Ovary (tissue), 3 donors: ENCODE measurements at regions not wholly inside any gene's neighbourhood (a gene's known extent, or its start where the extent isn't known, plus 50 kb on each side); places are given as distances from the start of the nearest gene placed in this dataset.

Experiments used
- CTCF ChIP-seq, 3 donors: fragments of 450-650 bp in 2 of 3; fragments of 200-600 bp in 1 of 3; IDR thresholded peaks; one replicate each; pipeline versions ENCODE4 v1.5.1 to v1.8.0; 2016 to 2022; ENCODE audit warnings: antibody characterized with exemption in 3 of 3, mild to moderate bottlenecking in 1 of 3
- EP300 ChIP-seq: sonication (generic); formaldehyde crosslinking; IDR thresholded peaks from one replicate; pipeline ENCODE4 v1.6.1; 2017; ENCODE audit warnings: antibody characterized with exemption
- POLR2A ChIP-seq: fragments of 450-650 bp; IDR thresholded peaks from one replicate; pipeline ENCODE4 v1.6.1; 2017; ENCODE audit warnings: antibody characterized with exemption, mild to moderate bottlenecking, moderate library complexity
- donor health status: DM: no; HTN: no; CAD: no.

DNA sequence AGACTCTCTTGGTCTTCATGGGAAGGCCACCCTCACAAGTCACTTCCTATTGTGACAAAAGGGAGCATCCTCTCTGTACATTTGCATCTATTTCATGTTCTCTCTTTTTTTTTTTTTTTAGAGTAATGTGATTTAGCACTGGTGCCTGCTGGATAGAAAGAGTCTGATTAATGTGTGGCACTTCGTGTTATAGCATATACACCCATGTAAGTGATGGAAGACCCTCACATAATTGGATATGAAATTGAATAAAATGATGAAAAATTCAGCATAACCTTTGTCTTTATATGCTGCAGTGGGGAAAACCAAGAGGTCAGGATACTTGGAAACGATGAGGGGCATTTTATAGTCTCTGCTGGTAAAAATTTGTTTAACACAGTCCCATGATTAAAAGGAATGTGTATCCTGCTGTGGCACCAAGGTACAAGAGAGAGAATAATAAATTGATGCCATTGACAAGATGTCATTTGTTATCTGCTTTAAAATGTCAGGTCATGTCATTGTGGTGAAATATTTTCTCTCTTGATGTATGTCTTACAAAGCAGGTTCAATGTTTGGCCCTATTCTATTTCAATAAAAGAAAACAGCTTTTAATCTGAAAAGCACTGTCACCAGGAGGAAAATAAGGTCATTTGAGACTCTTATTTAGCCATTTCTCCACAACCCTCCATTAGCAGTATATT lies 1115.4 kb downstream of the STPG2 start:
- TF ChIP-seq POLR2A (no peak), CTCF (IDR thresholded peaks at IDR 0.05) (no peak), EP300 (no peak)
